ENCODE measurements at regions not wholly inside any gene's neighbourhood (a gene's known extent, or its start where the extent isn't known, plus 50 kb on each side); places are given as distances from the start of the nearest gene placed in this dataset.
"Not testable (repeated sequence)": the region's sequence is repeated elsewhere in the genome, so short reads cannot be mapped to it uniquely, and the experiment has no call there.

DNA sequence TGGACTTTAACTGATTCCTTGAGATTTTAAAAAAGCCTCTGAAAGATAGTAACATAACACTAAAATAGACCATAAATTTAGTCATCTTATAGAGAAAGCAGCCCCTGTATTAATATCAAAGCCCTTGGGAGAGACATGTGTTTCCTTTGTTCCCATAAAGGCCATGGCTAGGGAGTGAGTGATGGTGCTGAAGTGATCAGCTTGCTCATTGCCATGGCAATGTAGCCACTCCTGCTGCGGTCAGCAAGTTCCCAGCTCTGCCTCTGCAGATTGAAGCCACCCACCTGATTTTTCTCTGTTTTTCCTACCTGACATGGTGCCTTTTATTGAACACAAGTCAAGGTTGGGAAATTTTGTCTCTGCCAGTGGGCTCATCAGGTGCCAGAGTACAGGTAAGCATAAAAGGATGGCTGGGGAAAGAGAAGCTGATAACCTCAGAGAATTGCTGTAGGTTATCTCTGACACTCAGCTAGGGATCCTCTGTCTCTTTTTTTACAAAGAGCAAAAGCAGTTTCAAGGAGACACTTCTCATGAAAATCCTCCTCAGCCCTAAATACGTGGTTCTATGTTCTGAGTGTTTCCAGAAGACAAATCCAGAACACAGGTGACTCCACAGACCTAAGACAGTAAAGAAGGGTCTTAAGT is 296.3 kb upstream of the NMUR2 start:
- DNase-seq (ENCODE audit: low spot score) = no peak

DNA sequence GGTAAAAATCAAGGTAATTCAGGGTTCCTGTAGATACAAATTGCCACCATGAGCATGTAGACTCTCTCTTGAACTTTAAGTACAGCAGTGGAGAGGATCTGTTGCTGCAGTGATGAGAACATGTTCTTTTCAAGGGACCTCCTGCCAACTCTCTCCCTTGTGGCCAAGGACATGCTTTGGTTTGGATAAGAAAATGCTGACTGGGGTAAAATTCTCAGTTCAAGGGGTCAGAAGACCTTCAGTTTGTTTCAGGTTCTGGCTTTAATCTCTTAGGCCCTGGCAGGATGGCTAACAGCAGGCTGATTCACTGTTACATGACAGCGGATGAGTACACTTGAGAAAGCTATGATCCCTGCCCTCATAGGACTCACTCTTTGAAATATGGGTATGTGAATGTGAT is 299.2 kb upstream of the NMUR2 start:
- DNase-seq (ENCODE audit: low spot score) = no peak

- DNase-seq (ENCODE audit: low spot score) = no peak
Measured at GRCh38 chr5:152711801-152712388, 306.8 kb upstream of the NMUR2 start.

- DNase-seq (ENCODE audit: low spot score) = no peak
Measured at GRCh38 chr5:152717393-152717792, 312.3 kb upstream of the NMUR2 start.

DNA sequence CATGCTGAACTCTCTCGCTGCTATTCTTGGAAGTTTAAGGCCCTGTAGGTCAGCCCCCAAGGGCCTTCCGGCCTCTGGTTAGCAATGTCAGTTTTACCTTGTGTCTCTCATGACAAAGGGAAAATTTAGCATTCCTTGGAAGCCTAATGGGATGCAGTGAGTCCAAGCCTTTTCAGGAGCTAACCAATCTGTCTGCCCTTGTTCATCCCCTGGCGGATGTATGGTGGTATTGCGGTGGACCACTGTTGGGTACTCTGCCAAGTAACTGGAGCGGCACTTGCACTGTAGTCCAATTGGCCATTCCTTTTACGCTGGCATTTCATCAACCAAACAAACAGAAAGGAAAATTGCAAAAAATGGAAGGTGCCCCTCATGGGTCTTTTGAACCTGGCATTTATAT is 318.4 kb upstream of the NMUR2 start:
- DNase-seq (ENCODE audit: low spot score) = no peak

DNA sequence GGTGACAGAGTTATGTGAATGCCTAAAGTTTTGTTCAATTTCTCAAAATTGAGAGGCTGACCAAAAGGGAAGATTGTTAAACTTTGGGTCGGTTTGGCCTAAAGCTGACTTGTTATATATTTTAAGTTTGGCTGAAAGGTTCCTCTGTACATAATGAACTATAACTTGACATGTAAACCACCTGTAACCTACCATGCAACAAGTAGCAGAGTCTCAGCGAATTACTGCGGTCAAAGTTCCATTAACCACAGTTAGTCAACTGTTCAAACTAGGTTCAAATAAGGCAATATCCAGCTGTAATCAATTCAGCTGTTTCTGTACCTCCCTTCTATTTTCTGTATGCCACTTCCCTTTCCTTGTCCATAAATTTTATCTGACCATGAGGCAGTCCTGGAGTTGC is 325.1 kb upstream of the NMUR2 start:
- DNase-seq (ENCODE audit: low spot score) = no peak

DNA sequence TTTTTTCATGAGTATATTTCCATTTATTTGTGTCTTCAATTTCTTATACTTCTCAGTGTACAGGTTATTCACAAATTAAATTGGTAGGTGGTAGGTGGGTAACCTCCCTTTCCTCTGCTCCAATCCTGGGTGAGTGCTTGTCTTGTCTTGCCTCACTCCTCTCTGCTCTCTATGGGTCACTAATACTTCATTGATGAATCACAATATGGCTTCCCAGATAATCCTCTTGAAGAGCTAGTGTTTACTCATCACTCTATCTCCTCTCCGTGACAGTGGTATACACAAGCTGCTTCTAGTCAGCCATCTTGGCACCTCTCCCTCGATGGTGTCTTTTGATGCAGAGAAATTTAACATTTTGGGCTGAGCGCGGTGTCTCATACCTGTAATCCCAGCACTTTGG is 331.8 kb upstream of the NMUR2 start:
- DNase-seq (ENCODE audit: low spot score) = no peak

- DNase-seq (ENCODE audit: low spot score) = no peak
Measured at GRCh38 chr5:152739916-152740315, 334.8 kb upstream of the NMUR2 start.

- not testable (repeated sequence) for DNase-seq (ENCODE audit: low spot score)
Measured at GRCh38 chr5:152741126-152741525, 336.0 kb upstream of the NMUR2 start.

- DNase-seq (ENCODE audit: low spot score) = not testable (repeated sequence)
Measured at GRCh38 chr5:152787709-152788217, 382.7 kb upstream of the NMUR2 start.

- no peak for DNase-seq (ENCODE audit: low spot score)
Measured at GRCh38 chr5:152801886-152802285, 396.8 kb upstream of the NMUR2 start.

GRCh38 chr5:152804179-152804578 is 399.1 kb upstream of the NMUR2 start:
- DNase-seq (ENCODE audit: low spot score) = no peak

GRCh38 chr5:152811988-152812387 is 406.9 kb upstream of the NMUR2 start:
- DNase-seq (ENCODE audit: low spot score) = no peak

GRCh38 chr5:152813526-152813925 is 408.4 kb upstream of the NMUR2 start:
- no peak for DNase-seq (ENCODE audit: low spot score)

DNA sequence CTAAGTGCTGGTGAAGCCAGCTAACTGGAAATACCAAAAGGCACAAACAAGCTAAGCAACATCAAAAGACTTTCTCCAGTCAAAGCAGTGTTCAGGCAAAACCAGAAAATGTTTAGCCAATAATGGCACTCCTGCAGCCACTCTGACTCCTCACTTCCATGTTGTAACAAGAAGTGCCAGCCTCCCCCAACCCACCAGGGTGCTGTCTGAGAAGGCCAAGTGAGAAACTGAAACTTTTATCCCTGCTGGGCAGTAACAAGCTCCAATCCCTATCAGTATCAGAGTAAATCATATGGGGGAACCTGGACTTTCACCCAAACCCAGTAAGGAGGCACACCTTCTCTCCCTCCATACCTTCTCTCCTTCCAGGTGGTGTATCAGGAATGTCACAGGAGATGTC is 414.8 kb upstream of the NMUR2 start:
- DNase-seq (ENCODE audit: low spot score) = no peak

DNA sequence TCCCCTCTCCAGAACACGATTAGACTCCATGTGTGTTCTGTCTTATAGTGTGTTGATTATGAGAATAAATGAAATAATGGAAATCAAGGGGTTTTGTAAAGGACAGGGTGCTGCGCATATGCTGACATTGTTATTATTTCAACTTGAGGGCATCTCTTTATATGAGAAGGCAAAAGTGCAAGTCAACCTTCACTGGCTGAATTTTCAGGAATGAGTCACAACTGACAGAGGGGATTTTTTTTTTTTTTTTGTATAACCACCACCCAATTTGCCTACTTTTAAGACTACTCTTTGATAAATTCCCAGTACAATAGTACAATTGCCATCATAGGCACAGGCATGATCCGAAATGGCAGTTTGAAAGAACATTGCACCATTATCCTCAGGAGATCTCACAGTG is 419.2 kb upstream of the NMUR2 start:
- DNase-seq (ENCODE audit: low spot score) = no peak

- no peak for DNase-seq (ENCODE audit: low spot score)
Measured at GRCh38 chr5:152838241-152838786, 433.2 kb upstream of the NMUR2 start.

GRCh38 chr5:152844713-152845112 is 439.6 kb upstream of the NMUR2 start:
- DNase-seq (ENCODE audit: low spot score) = no peak

- DNase-seq (ENCODE audit: low spot score) = no peak
Measured at GRCh38 chr5:152853361-152853760, 448.3 kb upstream of the NMUR2 start.

DNA sequence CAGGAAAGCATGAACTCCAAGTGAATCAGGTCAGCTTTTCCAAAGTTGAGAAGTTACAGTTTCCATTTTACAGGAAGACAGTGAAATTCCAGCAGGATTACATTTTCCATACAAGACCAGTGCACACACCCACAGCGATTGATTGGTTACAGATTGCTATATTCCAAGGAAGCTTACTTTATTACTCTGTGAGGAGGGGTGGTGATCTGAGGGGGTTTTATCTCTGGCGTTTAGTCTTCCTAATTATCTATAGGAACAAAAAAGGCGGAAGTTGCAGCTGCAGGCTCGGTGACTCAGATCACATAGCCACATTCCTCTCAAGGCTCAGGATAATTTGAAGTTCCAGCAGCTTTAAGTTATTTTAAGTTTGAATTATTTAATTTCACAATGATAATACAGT is 450.4 kb upstream of the NMUR2 start:
- DNase-seq (ENCODE audit: low spot score) = no peak

DNA sequence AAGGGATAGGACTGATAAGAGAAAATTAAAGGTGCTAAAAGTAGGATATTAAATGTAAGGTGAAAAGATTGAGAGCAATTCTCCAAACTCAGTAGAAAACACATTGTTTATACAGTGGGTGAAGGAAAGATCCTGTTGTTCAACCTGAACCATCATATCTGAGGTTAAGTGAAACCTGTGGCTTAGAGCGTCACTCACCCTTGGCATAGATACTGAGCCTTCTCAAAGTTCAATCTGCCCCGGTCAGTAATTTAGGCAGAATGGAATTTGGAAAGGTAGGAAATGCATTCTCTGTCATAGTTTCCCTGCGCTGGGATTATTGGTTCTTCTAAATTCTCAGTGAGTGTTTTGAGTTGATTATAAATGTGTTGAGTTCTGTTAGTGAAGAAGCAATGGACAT is 456.2 kb upstream of the NMUR2 start:
- DNase-seq (ENCODE audit: low spot score) = no peak

- no peak for DNase-seq (ENCODE audit: low spot score)
Measured at GRCh38 chr5:152864447-152864846, 459.4 kb upstream of the NMUR2 start.

- DNase-seq (ENCODE audit: low spot score) = no peak
Measured at GRCh38 chr5:152864991-152865390, 459.9 kb upstream of the NMUR2 start.

- no peak for DNase-seq (ENCODE audit: low spot score)
Measured at GRCh38 chr5:152869971-152870370, 464.9 kb upstream of the NMUR2 start.
